ENCODE measurements at regions not wholly inside any gene's neighbourhood (a gene's known extent, or its start where the extent isn't known, plus 50 kb on each side); places are given as distances from the start of the nearest gene placed in this dataset.

DNA sequence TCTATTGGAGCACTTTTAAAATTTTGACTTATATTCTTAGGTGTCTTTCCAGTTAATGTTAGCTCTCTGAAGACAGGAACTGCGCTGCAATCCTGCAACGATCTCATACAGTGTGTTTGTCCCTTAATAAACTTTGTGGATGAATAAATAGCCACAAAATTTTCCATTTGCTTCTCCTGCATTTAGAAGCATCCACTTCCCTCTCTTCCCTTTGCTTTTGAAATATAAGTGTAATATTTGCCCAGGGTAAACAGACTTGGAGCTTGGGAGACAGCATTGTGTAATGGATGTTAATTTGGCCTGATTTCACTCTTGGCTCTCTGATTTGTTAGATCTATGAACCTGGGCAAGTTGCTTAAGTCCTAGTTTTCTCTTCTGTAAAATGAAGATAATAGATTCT lies 58.2 kb upstream of the CD28 start:
- H2BK12ac ChIP-seq (ENCODE audit: low read depth, low read length): no peak overlapping the region
- no peaks in the 10 kb centered on the region for H3K79me1 ChIP-seq (ENCODE audit: low read depth, low read length)
- ChIA-PET CTCF (ENCODE audit: partially characterized antibody) (interaction anchor here (0.6 kb wide), 1 partner anchor 10 kb away, joined by 4 read pairs; no protein-coding TSS in a partner anchor), POLR2A (ENCODE audit: partially characterized antibody) (interaction anchor here (0.6 kb wide), 1 partner anchor 1427 kb away, joined by 3 read pairs; no protein-coding TSS in a partner anchor)
- H3K4me3 ChIP-seq (ENCODE audit: extremely low read depth in 1 of 4, insufficient read depth in 2 of 4, low read depth in 3 of 4, low read length in 4 of 4): no peak overlapping the region
- no peak overlapping the region for H3K4ac ChIP-seq (replicated peaks; ENCODE audit: insufficient read length, low read depth, low read length)
- H2BK5ac ChIP-seq (ENCODE audit: low read depth, low read length): no peak overlapping the region
- WGBS, 2 experiments (ENCODE audit: extremely low coverage in 1 of 2, insufficient coverage in 1 of 2, insufficient read length in 1 of 2, insufficient replicate concordance in 2 of 2, low coverage in 1 of 2, low lambda C conversion rate in 2 of 2, missing lambda C conversion rate in 1 of 2): 71% methylated on average over 2 of the region's 2 CpGs; no CpG with 5 or more reads in 1 of the 2 experiments
- H3K23ac ChIP-seq (ENCODE audit: insufficient read length): no peak overlapping the region
- H4K20me1 ChIP-seq (replicated peaks in 1 of 2; ENCODE audit: control insufficient read depth in 1 of 2, insufficient read depth in 2 of 2, low read length in 2 of 2): no peaks in the 10 kb centered on the region
- no peaks in the 10 kb centered on the region for H3K79me2 ChIP-seq (ENCODE audit: control insufficient read depth in 1 of 2, insufficient read depth in 2 of 2, low read length in 2 of 2)
- DNase-seq (ENCODE audit: low read depth in 1 of 2, low spot score in 2 of 2): no peak
- no peak overlapping the region for H4K8ac ChIP-seq (ENCODE audit: extremely low read depth, insufficient read depth, low read length)
- no peak overlapping the region for H3K18ac ChIP-seq (ENCODE audit: extremely low read depth, low read length)
- no peak overlapping the region for H3K27ac ChIP-seq (ENCODE audit: low read depth, low read length)
- H2BK120ac ChIP-seq (replicated peaks; ENCODE audit: low read depth, low read length): no peak overlapping the region
- no peaks in the 10 kb centered on the region for H3K23me2 ChIP-seq (ENCODE audit: low read depth, low read length)
- H3K9me3 ChIP-seq (ENCODE audit: insufficient read depth in 2 of 2, low read depth in 1 of 2, low read length in 1 of 2): no peaks in the 10 kb centered on the region
- no peaks in the 10 kb centered on the region for H3K36me3 ChIP-seq (ENCODE audit: control insufficient read depth in 2 of 4, insufficient read depth in 4 of 4, low read length in 3 of 4)
- H3K4me2 ChIP-seq (ENCODE audit: insufficient read depth in 1 of 2, low read depth in 2 of 2, low read length in 2 of 2): no peak overlapping the region
- H3K27me3 ChIP-seq (replicated peaks in 1 of 4; ENCODE audit: control insufficient read depth in 3 of 4, extremely low read depth in 1 of 4, insufficient read depth in 3 of 4, low read length in 3 of 4): no peaks in the 10 kb centered on the region
- no peak overlapping the region for H4K5ac ChIP-seq (ENCODE audit: insufficient read length, low read depth, low read length)
- no peak overlapping the region for H2BK15ac ChIP-seq (ENCODE audit: low read length)
- H3K9ac ChIP-seq (replicated peaks in 1 of 4; ENCODE audit: extremely low read depth in 1 of 4, low read depth in 3 of 4, low read length in 3 of 4): no peak overlapping the region
- no peak overlapping the region for H2BK20ac ChIP-seq (ENCODE audit: low read length)
- no peak overlapping the region for H2AK5ac ChIP-seq (ENCODE audit: low read depth, low read length)
- H4K91ac ChIP-seq (replicated peaks; ENCODE audit: insufficient read length, low read length): no peak overlapping the region
- H3K56ac ChIP-seq (replicated peaks; ENCODE audit: insufficient read length, low read depth, low read length): no peak overlapping the region
- no peaks in the 10 kb centered on the region for H3K4me1 ChIP-seq (replicated peaks in 1 of 4; ENCODE audit: control insufficient read depth in 3 of 4, insufficient read depth in 4 of 4, low read length in 3 of 4)
- no peak overlapping the region for H2AFZ ChIP-seq (ENCODE audit: low read length)
- H3K14ac ChIP-seq (ENCODE audit: insufficient read length): no peak overlapping the region
- no peak for FAIRE-seq
- TF ChIP-seq, protein P1, sequence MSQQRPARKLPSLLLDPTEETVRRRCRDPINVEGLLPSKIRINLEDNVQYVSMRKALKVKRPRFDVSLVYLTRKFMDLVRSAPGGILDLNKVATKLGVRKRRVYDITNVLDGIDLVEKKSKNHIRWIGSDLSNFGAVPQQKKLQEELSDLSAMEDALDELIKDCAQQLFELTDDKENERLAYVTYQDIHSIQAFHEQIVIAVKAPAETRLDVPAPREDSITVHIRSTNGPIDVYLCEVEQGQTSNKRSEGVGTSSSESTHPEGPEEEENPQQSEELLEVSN (IDR thresholded peaks at IDR 0.05): no peak
- TF ChIP-seq NANOG (IDR thresholded peaks at IDR 0.05; ENCODE audit: insufficient read depth, low read depth, low read length, poor library complexity, severe bottlenecking): no peak
- TF ChIP-seq FOSL1 (IDR thresholded peaks at IDR 0.05; ENCODE audit: insufficient read depth, low read depth, low read length): no peak
- TF ChIP-seq SUZ12 (IDR thresholded peaks at IDR 0.05; ENCODE audit: low read length): no peak
- no peak for TF ChIP-seq TAF1 (IDR thresholded peaks at IDR 0.05; ENCODE audit: low read depth, low read length)
- no peak for TF ChIP-seq ASH2L (IDR thresholded peaks at IDR 0.05; ENCODE audit: low read length)
- no peak for TF ChIP-seq CTBP2 (IDR thresholded peaks at IDR 0.05; ENCODE audit: borderline replicate concordance, insufficient read depth, insufficient read length, low read length)
- no peak for TF ChIP-seq JUND (IDR thresholded peaks at IDR 0.05; ENCODE audit: low read length)
- no peak for TF ChIP-seq POLR2AphosphoS5 (IDR thresholded peaks at IDR 0.05; ENCODE audit: low read depth, low read length)
